ENCODE measurements at regions not wholly inside any gene's neighbourhood (a gene's known extent, or its start where the extent isn't known, plus 50 kb on each side); places are given as distances from the start of the nearest gene placed in this dataset.

- peaks cover 11 to 19% of the 10 kb centered on the region in 2 experiments for H3K4me1 Mint-ChIP-seq
These were observed 596.0 kb downstream of the EPM2A start for GRCh38 chr6:145139140-145139850.

More at GRCh38 chr6:145139140-145139850, 596.0 kb downstream of the EPM2A start:
- H3K27me3 ChIP-seq (ENCODE audit: insufficient read depth, low read length), result no peaks in the 10 kb centered on the region
- no peaks in the 10 kb centered on the region for H3K27me3 Mint-ChIP-seq (ENCODE audit: low read depth)
- no peak overlapping the region for H3K27ac ChIP-seq (ENCODE audit: insufficient read length, low read depth, low read length)
- TF ChIP-seq CTCF (conservative IDR thresholded peaks at IDR 0.05), result no peak
- no peak overlapping the region; the same call in 1 of the 2 replicates for H3K14ac ChIP-seq (ENCODE audit: insufficient read depth, low read length)
- H4K8ac ChIP-seq (replicated peaks; ENCODE audit: insufficient read length, low read depth, low read length), result no peak overlapping the region
- no peaks in the 10 kb centered on the region for H3K9me3 ChIP-seq (ENCODE audit: control insufficient read depth, low read depth, low read length)
- no peak overlapping the region for H3K23ac ChIP-seq (ENCODE audit: insufficient read length, low read depth, low read length)
- H3K9me3 Mint-ChIP-seq, result no peaks in the 10 kb centered on the region
- H2AK5ac ChIP-seq (ENCODE audit: insufficient read length, low read length), result no peak overlapping the region
- H2BK120ac ChIP-seq (ENCODE audit: low read depth, low read length, poor library complexity, severe bottlenecking), result no peak overlapping the region
- H3K23me2 ChIP-seq (ENCODE audit: insufficient read length, low read depth, low read length, poor library complexity, severe bottlenecking), result no peaks in the 10 kb centered on the region
- H3K79me2 ChIP-seq (ENCODE audit: insufficient read depth, low read length), result no peaks in the 10 kb centered on the region
- H3K27ac Mint-ChIP-seq, result peak overlapping the region in 1 of 3 experiments; percentile 44; a peak in 1 of 7 replicates
- H4K5ac ChIP-seq (ENCODE audit: insufficient read length, low read depth, low read length), result no peak overlapping the region
- no peak overlapping the region for H3T11ph ChIP-seq (ENCODE audit: low read length)
- no peak overlapping the region for H2BK12ac ChIP-seq (ENCODE audit: insufficient read length, low read depth, low read length)
- H3K4me1 ChIP-seq (ENCODE audit: insufficient read depth, low read length), result no peaks in the 10 kb centered on the region
- no CpG with 5 or more reads among the region's 7 CpGs for WGBS (ENCODE audit: extremely low coverage, insufficient read length, low lambda C conversion rate)
- no peak overlapping the region for H2AFZ ChIP-seq (ENCODE audit: low read length)
- H3K79me1 ChIP-seq (ENCODE audit: insufficient read depth, low read depth, low read length, poor library complexity, severe bottlenecking), result no peaks in the 10 kb centered on the region
- no peak overlapping the region for H3K4ac ChIP-seq (ENCODE audit: low read depth, low read length)
- no peak overlapping the region for H3K4me2 ChIP-seq (ENCODE audit: insufficient read depth, insufficient read length, low read length)
- H4K91ac ChIP-seq (ENCODE audit: insufficient read length, low read depth, low read length), result no peak overlapping the region
- no peak overlapping the region for H3K9ac ChIP-seq (ENCODE audit: extremely low read depth, insufficient read length, low read length)
- H4K20me1 ChIP-seq (ENCODE audit: control insufficient read depth, insufficient read depth, insufficient read length), result no peaks in the 10 kb centered on the region
- H3K36me3 Mint-ChIP-seq (ENCODE audit: insufficient read depth in 1 of 3, low read depth in 3 of 3), result no peaks in the 10 kb centered on the region
- no peak overlapping the region for H3K4me3 Mint-ChIP-seq
- H3K18ac ChIP-seq (ENCODE audit: insufficient read length, low read depth, low read length), result no peak overlapping the region
- DNase-seq, result no peak
- no peak overlapping the region for H2BK20ac ChIP-seq (ENCODE audit: low read depth, low read length, poor library complexity, severe bottlenecking)
- H3K56ac ChIP-seq (ENCODE audit: insufficient read length, low read depth, low read length), result no peak overlapping the region
- H2BK15ac ChIP-seq (ENCODE audit: low read depth, low read length), result no peak overlapping the region
- H2BK5ac ChIP-seq (ENCODE audit: insufficient read length, low read length), result no peak overlapping the region

Data from H9 (cell line).